GM21825 (cell line): ENCODE measurements at regions not wholly inside any gene's neighbourhood (a gene's known extent, or its start where the extent isn't known, plus 50 kb on each side); places are given as distances from the start of the nearest gene placed in this dataset.

ENCODE experiments used
- ATAC-seq: cut with Tn5 transposase; IDR thresholded peaks from one replicate; pipeline ENCODE4 v1.9.1; 2021; ENCODE audit warnings: mild to moderate bottlenecking, moderate library complexity; ENCODE audit not compliant: unreplicated experiment

- no peak for ATAC-seq
Measured at GRCh38 chr9:71218774-71219173, 97.4 kb upstream of the TRPM3 start.

- no peak for ATAC-seq
Measured at GRCh38 chr9:71213633-71214032, 92.2 kb upstream of the TRPM3 start.

GRCh38 chr9:71210326-71210725 is 88.9 kb upstream of the TRPM3 start:
- no peak for ATAC-seq

- no peak for ATAC-seq
Measured at GRCh38 chr9:71209890-71210289, 88.5 kb upstream of the TRPM3 start.

- ATAC-seq, result no peak
Measured at GRCh38 chr9:71202931-71203330, 81.5 kb upstream of the TRPM3 start.

GRCh38 chr9:71191708-71192107 is 70.3 kb upstream of the TRPM3 start:
- no peak for ATAC-seq

- no peak for ATAC-seq
Measured at GRCh38 chr9:71183251-71183650, 61.8 kb upstream of the TRPM3 start.

- ATAC-seq, result no peak
Measured at GRCh38 chr9:71179183-71179582, 57.8 kb upstream of the TRPM3 start.

GRCh38 chr9:71177901-71178300 is 56.5 kb upstream of the TRPM3 start:
- ATAC-seq, result no peak

GRCh38 chr9:71171517-71171916 is 50.1 kb upstream of the TRPM3 start:
- ATAC-seq, result no peak
